ENCODE measurements at regions not wholly inside any gene's neighbourhood (a gene's known extent, or its start where the extent isn't known, plus 50 kb on each side); places are given as distances from the start of the nearest gene placed in this dataset.

GRCh38 chr7:97798046-97799019, 66.4 kb downstream of the TAC1 start:
- Histone ChIP-seq H3K36me3 (ENCODE audit: control insufficient read depth in 2 of 2, insufficient read depth in 2 of 2, low read length in 2 of 2) (no peaks in the 10 kb centered on the region), H3K4me3 (ENCODE audit: low read length in 2 of 2) (peak overlapping the region in 1 of 2 donors; percentile 42), H3K9ac (ENCODE audit: low read depth in 1 of 2, low read length in 2 of 2) (no peak overlapping the region), H3K4me1 (ENCODE audit: control insufficient read depth in 2 of 2, insufficient read depth in 2 of 2, low read length in 2 of 2) (peaks cover 10% of the 10 kb centered on the region in 2 donors), H3K9me3 (ENCODE audit: control insufficient read depth in 2 of 2, low read length in 2 of 2) (no peaks in the 10 kb centered on the region), H3K27me3 (ENCODE audit: control insufficient read depth in 2 of 2, insufficient read depth in 2 of 2, low read length in 2 of 2) (no peaks in the 10 kb centered on the region), H3K27ac (ENCODE audit: low read depth in 2 of 2, low read length in 2 of 2) (peak overlapping the region; percentile 73 to 80)

GRCh38 chr7:97801108-97801507, 69.2 kb downstream of the TAC1 start:
- H3K27me3 ChIP-seq (ENCODE audit: control insufficient read depth in 2 of 2, insufficient read depth in 2 of 2, low read length in 2 of 2) = no peaks in the 10 kb centered on the region
- H3K4me3 ChIP-seq (ENCODE audit: low read length in 2 of 2) = no peak overlapping the region
- no peaks in the 10 kb centered on the region for H3K9me3 ChIP-seq (ENCODE audit: control insufficient read depth in 2 of 2, low read length in 2 of 2)
- no peak overlapping the region for H3K9ac ChIP-seq (ENCODE audit: low read depth in 1 of 2, low read length in 2 of 2)
- H3K27ac ChIP-seq (ENCODE audit: low read depth in 2 of 2, low read length in 2 of 2) = no peak overlapping the region
- peaks cover 10% of the 10 kb centered on the region in 2 donors for H3K4me1 ChIP-seq (ENCODE audit: control insufficient read depth in 2 of 2, insufficient read depth in 2 of 2, low read length in 2 of 2)
- H3K36me3 ChIP-seq (ENCODE audit: control insufficient read depth in 2 of 2, insufficient read depth in 2 of 2, low read length in 2 of 2) = no peaks in the 10 kb centered on the region
